Erythroblast (primary cell): ENCODE measurements at regions not wholly inside any gene's neighbourhood (a gene's known extent, or its start where the extent isn't known, plus 50 kb on each side); places are given as distances from the start of the nearest gene placed in this dataset.

Source experiments
- GATA1 ChIP-seq: IDR thresholded peaks from 2 replicates; pipeline ENCODE4 v1.6.1; 2011; ENCODE audit warnings: low read depth, mild to moderate bottlenecking, control low read depth, low read length, moderate library complexity
- POLR2A ChIP-seq: IDR thresholded peaks from 2 replicates; pipeline ENCODE4 v1.6.1; 2011; ENCODE audit warnings: mild to moderate bottlenecking, low read length

DNA sequence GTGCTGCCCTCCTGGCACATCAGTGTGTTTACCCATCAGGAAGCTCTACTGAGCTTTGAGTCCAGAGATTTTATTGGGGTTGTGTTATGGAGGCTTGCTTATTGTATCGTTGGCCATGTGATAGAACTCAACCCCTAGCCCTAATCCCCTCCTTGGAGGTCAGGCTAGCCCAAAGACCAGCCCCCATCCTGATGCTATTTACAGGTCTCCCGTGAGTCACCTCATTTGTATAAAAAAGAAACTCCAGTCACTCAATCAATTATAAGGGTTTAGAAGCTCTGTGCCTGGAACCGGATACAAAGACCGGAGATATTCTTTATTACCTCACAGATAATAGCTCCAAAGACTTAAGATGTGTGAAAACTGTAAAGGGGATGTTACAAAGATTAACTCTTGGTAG lies 405.9 kb downstream of the CNTNAP4 start:
- TF ChIP-seq POLR2A: no peak
- TF ChIP-seq GATA1: no peak
